HepG2 (cell line): ENCODE measurements at regions not wholly inside any gene's neighbourhood (a gene's known extent, or its start where the extent isn't known, plus 50 kb on each side); places are given as distances from the start of the nearest gene placed in this dataset.

Experiments
- ATAC-seq: fragments of 200-7000 bp; cut with Tn5 transposase; 3 replicates; pipeline ENCODE4 v1.9.1; 2020; ENCODE audit warnings: mild to moderate bottlenecking, moderate library complexity
- BruUV-seq: library from RNA; stranded (reverse); fragments of 400-500 nt; replicated peaks from 2 replicates; lab custom pipeline; 2021; lab: Mats Ljungman, UMichigan
- CTCF ChIA-PET: fragments of 300-600 bp; formaldehyde crosslinking; extraction: SDS; loops from one replicate; lab custom pipeline; 2021; ENCODE audit warnings: low total read pairs, inconsistent platforms, low intra/inter-chr PET ratio; lab: Yijun Ruan, JAX
- POLR2A ChIA-PET: fragments of 350-600 bp; sonication (Branson Sonifier 250); formaldehyde crosslinking; loops from one replicate; lab custom pipeline; 2020; ENCODE audit warnings: antibody characterized with exemption, inconsistent platforms; lab: Yijun Ruan, JAX
- DNase-seq: peaks from one replicate; pipeline ENCODE4 v3.0.0-alpha.2; 2015; ENCODE audit warnings: low spot score
- FAIRE-seq: peaks from 3 replicates; lab custom pipeline; 2011; peaks lifted over from hg19 to GRCh38; lab: Jason Lieb, UNC
- H2AFZ ChIP-seq: one replicate; pipeline ENCODE4 v1.6.1; 2011; ENCODE audit warnings: low read length, inconsistent platforms
- H3K27ac ChIP-seq: fragments of 300-600 bp; 3 replicates; pipeline ENCODE4 v1.8.0; 2011; ENCODE audit warnings: mixed run types, mild to moderate bottlenecking, mixed read lengths, low read length, inconsistent platforms; ENCODE audit not compliant: insufficient read depth; ENCODE audit errors: extremely low read length
- H3K27me3 ChIP-seq, 2 experiments: fragments of 200-600 bp in 1 of 2; 2 replicates in 1 of 2; 3 replicates in 1 of 2; pipeline versions ENCODE4 v1.6.0 to v1.8.0; 2011; ENCODE audit warnings: low read length in 2 of 2, mild to moderate bottlenecking in 2 of 2, moderate library complexity in 2 of 2, inconsistent platforms in 1 of 2; ENCODE audit not compliant: insufficient read depth in 2 of 2, control insufficient read depth in 1 of 2
- H3K36me3 ChIP-seq, 2 experiments: fragments of 200-600 bp in 1 of 2; replicated peaks in 1 of 2; 2 replicates in 1 of 2; 3 replicates in 1 of 2; pipeline versions ENCODE4 v1.5.1 to v1.8.0; 2011; ENCODE audit warnings: low read length in 2 of 2, inconsistent platforms in 1 of 2; ENCODE audit not compliant: insufficient read depth in 2 of 2, control insufficient read depth in 1 of 2
- H3K4me1 ChIP-seq: 2 replicates; pipeline ENCODE4 v1.5.1; 2012; ENCODE audit warnings: low read length, inconsistent platforms; ENCODE audit not compliant: insufficient read depth
- H3K4me2 ChIP-seq: 2 replicates; pipeline ENCODE4 v1.6.0; 2011; ENCODE audit warnings: low read depth, low read length, inconsistent platforms
- H3K4me3 ChIP-seq, 3 experiments: fragments of 200-600 bp in 1 of 3; sonication (generic), shearing (Covaris generic) in 1 of 3; replicated peaks in 1 of 3; 2 replicates each; pipeline ENCODE4 v1.5.1; 2011 to 2016; ENCODE audit warnings: low read length in 3 of 3, inconsistent platforms in 2 of 3, low read depth in 2 of 3, mild to moderate bottlenecking in 2 of 3, control low read depth in 1 of 3, mixed read lengths in 1 of 3; ENCODE audit not compliant: insufficient read depth in 1 of 3
- H3K79me2 ChIP-seq: one replicate; pipeline ENCODE4 v1.6.1; 2011; ENCODE audit warnings: low read length, inconsistent platforms; ENCODE audit not compliant: insufficient read depth
- H3K9ac ChIP-seq: 2 replicates; pipeline ENCODE4 v1.6.0; 2011; ENCODE audit warnings: mild to moderate bottlenecking, low read depth, low read length, inconsistent platforms; ENCODE audit not compliant: insufficient read depth
- H3K9me3 ChIP-seq: 2 replicates; pipeline ENCODE4 v1.5.1; 2012; ENCODE audit warnings: mild to moderate bottlenecking, low read length
- H4K20me1 ChIP-seq: 2 replicates; pipeline ENCODE4 v1.6.0; 2011; ENCODE audit warnings: inconsistent platforms, mild to moderate bottlenecking, low read length, moderate library complexity; ENCODE audit not compliant: insufficient read depth
- ARNTL ChIP-seq: sonication (generic); formaldehyde crosslinking; IDR thresholded peaks from 2 replicates; pipeline ENCODE4 v1.4.0; 2020; ENCODE audit warnings: mild to moderate bottlenecking, missing genetic modification reagents
- BORCS8-MEF2B ChIP-seq: sonication (generic); formaldehyde crosslinking; IDR thresholded peaks from 2 replicates; pipeline ENCODE4 v1.8.0; 2022; ENCODE audit warnings: mild to moderate bottlenecking, missing genetic modification reagents
- FOXK2 ChIP-seq: fragments of 450-650 bp; IDR thresholded peaks from 2 replicates; pipeline ENCODE4 v1.6.1; 2016
- GATA4 ChIP-seq: sonication (generic); IDR thresholded peaks from 2 replicates; pipeline ENCODE4 v1.6.1; 2016; ENCODE audit warnings: antibody characterized with exemption, low read depth, borderline replicate concordance
- HES4 ChIP-seq: sonication (generic); formaldehyde crosslinking; IDR thresholded peaks from 2 replicates; pipeline ENCODE4 v1.9.0; 2021; ENCODE audit warnings: mild to moderate bottlenecking, missing genetic modification reagents, borderline replicate concordance
- HHEX ChIP-seq: IDR thresholded peaks from 2 replicates; pipeline ENCODE4 v1.6.1; 2016; ENCODE audit warnings: control low read depth
- SCMH1 ChIP-seq: sonication (generic); formaldehyde crosslinking; IDR thresholded peaks from 2 replicates; pipeline ENCODE4 v1.9.0; 2021; ENCODE audit warnings: missing genetic modification reagents, mild to moderate bottlenecking, borderline replicate concordance
- SP2 ChIP-seq: sonication (generic); formaldehyde crosslinking; IDR thresholded peaks from 2 replicates; pipeline ENCODE4 v1.5.1; 2020; ENCODE audit warnings: mild to moderate bottlenecking, missing genetic modification reagents
- TGIF2 ChIP-seq: IDR thresholded peaks from 2 replicates; pipeline ENCODE4 v1.6.1; 2016; ENCODE audit warnings: control low read depth, missing compliant biosample characterization
- ZNF264 ChIP-seq: sonication (generic); formaldehyde crosslinking; IDR thresholded peaks from 2 replicates; pipeline ENCODE4 v1.4.0; 2020; ENCODE audit warnings: missing genetic modification reagents
- ZNF564 ChIP-seq: sonication (generic); formaldehyde crosslinking; IDR thresholded peaks from 2 replicates; pipeline ENCODE4 v1.8.1; 2023; ENCODE audit warnings: mild to moderate bottlenecking, missing genetic modification reagents
- in situ Hi-C: cut with HindIII; loops from 2 replicates; pipeline ENCODE4 v1.10.0; 2017; ENCODE audit warnings: low pct_unique_long_range_greater_than_20kb; ENCODE audit not compliant: extremely low pct_ligation_motif_present
- intact Hi-C: fragments of 100-400 bp; cut with micrococcal nuclease; formaldehyde crosslinking; loops from one replicate; pipeline ENCODE4 v1.10.0; 2022; ENCODE audit not compliant: unreplicated experiment
- TF ChIP-seq, protein P1 (sequence below): sonication (generic); formaldehyde crosslinking; IDR thresholded peaks from 2 replicates; pipeline ENCODE4 v1.8.1; 2023; ENCODE audit warnings: mild to moderate bottlenecking, missing genetic modification reagents

DNA sequence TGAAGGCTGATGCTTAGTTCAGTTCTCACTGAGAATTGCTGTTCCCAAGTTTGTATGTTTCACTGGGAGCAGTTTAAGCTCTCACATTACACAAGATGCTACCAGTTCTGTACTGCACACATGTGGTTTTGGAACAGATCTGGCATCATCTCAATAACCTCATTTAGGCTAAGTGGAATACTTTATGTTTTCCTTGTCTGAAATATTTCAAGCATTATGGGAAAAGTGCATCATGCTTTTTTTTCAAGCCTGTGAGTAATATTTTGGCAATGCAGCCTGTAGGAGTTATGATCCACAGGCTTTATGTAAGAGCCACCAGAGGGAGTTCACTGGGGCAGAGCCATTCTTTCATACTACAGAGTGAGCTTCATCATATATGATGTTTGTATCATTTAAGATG is 141.5 kb downstream of the OR4C45 start:
- ATAC-seq (peak; percentile 38; the same call in 1 of the 3 replicates), DNase-seq (no peak), FAIRE-seq (no peak)
- no TSS peak for BruUV-seq
- no peaks in the 10 kb centered on the region for H4K20me1 ChIP-seq
- no peak overlapping the region for H3K9ac ChIP-seq
- no peaks in the 10 kb centered on the region for H3K36me3 ChIP-seq
- no peak overlapping the region for H3K27ac ChIP-seq
- no peak for TF ChIP-seq TGIF2 (CRISPR knock-in tag)
- TF ChIP-seq ZNF264 (CRISPR knock-in tag), result no peak
- TF ChIP-seq BORCS8-MEF2B (CRISPR knock-in tag), result no peak
- TF ChIP-seq ARNTL (CRISPR knock-in tag), result no peak
- TF ChIP-seq ZNF564 (CRISPR knock-in tag), result no peak
- TF ChIP-seq HHEX (CRISPR knock-in tag), result no peak
- no peak for TF ChIP-seq SP2
- TF ChIP-seq, protein P1, sequence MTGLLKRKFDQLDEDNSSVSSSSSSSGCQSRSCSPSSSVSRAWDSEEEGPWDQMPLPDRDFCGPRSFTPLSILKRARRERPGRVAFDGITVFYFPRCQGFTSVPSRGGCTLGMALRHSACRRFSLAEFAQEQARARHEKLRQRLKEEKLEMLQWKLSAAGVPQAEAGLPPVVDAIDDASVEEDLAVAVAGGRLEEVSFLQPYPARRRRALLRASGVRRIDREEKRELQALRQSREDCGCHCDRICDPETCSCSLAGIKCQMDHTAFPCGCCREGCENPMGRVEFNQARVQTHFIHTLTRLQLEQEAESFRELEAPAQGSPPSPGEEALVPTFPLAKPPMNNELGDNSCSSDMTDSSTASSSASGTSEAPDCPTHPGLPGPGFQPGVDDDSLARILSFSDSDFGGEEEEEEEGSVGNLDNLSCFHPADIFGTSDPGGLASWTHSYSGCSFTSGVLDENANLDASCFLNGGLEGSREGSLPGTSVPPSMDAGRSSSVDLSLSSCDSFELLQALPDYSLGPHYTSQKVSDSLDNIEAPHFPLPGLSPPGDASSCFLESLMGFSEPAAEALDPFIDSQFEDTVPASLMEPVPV (CRISPR knock-in tag), result no peak
- TF ChIP-seq HES4 (CRISPR knock-in tag), result no peak
- TF ChIP-seq SCMH1, result no peak
- no peak for TF ChIP-seq FOXK2
- TF ChIP-seq GATA4, result no peak
- no peaks in the 10 kb centered on the region for H3K27me3 ChIP-seq
- H3K79me2 ChIP-seq, result no peaks in the 10 kb centered on the region
- no peak overlapping the region for H2AFZ ChIP-seq
- CTCF ChIA-PET, result no interaction called here
- no peak overlapping the region for H3K4me3 ChIP-seq
- in situ Hi-C loops (no loop called here), intact Hi-C loops (no loop called here)
- no peaks in the 10 kb centered on the region for H3K4me1 ChIP-seq
- peaks cover 39% of the 10 kb centered on the region for H3K9me3 ChIP-seq
- POLR2A ChIA-PET, result no interaction called here
- no peak overlapping the region for H3K4me2 ChIP-seq
